ENCODE measurements at regions not wholly inside any gene's neighbourhood (a gene's known extent, or its start where the extent isn't known, plus 50 kb on each side); places are given as distances from the start of the nearest gene placed in this dataset.

DNA sequence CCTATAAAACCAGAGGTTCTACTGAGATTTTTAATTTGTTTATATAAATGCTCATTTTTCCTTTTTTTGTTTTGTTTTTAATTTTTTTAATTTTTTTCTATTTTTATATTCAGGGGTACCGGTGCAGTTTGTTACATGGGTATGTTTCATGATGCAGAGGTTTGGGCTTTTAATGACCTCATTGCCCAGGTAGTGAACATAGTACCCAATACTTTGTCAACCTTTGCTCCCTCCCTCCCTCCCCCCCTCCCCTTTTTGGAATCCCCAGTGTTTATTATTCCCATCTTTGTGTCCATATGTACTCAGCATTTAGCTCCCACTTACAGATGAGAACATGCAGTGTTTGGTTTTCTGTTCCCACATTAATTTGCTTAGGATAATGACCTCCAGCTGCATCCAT, 94.4 kb upstream of the NEBL start:
- peaks cover 18% of the 10 kb centered on the region for H3K9me3 Mint-ChIP-seq
- H3K27me3 Mint-ChIP-seq: no peaks in the 10 kb centered on the region
- peaks cover 3% of the 10 kb centered on the region for H3K36me3 Mint-ChIP-seq

GRCh38 chr10:20990604-20991003, 93.5 kb upstream of the NEBL start:
- peaks cover 3% of the 10 kb centered on the region for H3K36me3 Mint-ChIP-seq
- H3K27me3 Mint-ChIP-seq: no peaks in the 10 kb centered on the region
- H3K4me1 Mint-ChIP-seq (ENCODE audit: unreplicated experiment): peaks cover 29% of the 10 kb centered on the region
- H3K4me3 Mint-ChIP-seq: no peak overlapping the region
- peaks cover 18% of the 10 kb centered on the region for H3K9me3 Mint-ChIP-seq
- H3K27ac Mint-ChIP-seq: no peak overlapping the region
- TF ChIP-seq CTCF (conservative IDR thresholded peaks at IDR 0.05): no peak
- DNase-seq (ENCODE audit: extremely low spot score, unreplicated experiment): no peak

More for the DNA sequence above, 94.4 kb upstream of the NEBL start:
- H3K4me3 Mint-ChIP-seq: no peak overlapping the region
- H3K4me1 Mint-ChIP-seq (ENCODE audit: unreplicated experiment): peaks cover 38% of the 10 kb centered on the region
- DNase-seq (ENCODE audit: extremely low spot score, unreplicated experiment): no peak
- TF ChIP-seq CTCF (conservative IDR thresholded peaks at IDR 0.05): no peak
- no peak overlapping the region for H3K27ac Mint-ChIP-seq

DNA sequence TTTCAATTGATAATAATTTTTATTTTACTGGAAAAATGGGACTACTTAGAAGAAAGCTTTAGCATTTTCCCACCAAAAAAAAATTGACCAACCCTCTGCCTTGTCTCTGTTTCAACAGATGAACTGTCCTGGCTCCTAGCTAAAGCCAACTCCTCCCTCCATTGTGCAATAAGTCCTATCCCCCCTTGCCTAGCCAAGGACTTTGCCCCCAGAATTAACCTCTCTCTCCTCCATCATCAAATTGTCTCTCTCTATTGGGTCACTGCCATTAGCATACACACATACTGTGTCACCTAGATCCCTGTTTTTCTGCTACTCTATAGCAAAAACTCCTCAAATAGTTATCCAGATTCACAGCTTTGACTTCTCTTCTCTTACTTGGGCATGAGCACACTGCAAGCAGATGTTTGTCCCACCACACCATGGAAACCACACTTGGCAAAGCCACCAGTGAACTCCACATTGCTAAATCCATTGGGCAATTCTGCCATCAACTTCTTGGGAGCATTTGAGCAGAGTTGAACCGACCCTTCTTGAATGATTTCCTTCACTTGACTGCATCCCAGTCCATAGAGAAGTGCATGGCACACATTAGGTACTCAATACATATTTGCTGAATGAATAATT, 91.4 kb upstream of the NEBL start:
- no peaks in the 10 kb centered on the region for H3K27me3 Mint-ChIP-seq
- H3K4me1 Mint-ChIP-seq (ENCODE audit: unreplicated experiment): peaks cover 10% of the 10 kb centered on the region
- H3K9me3 Mint-ChIP-seq: peaks cover 12% of the 10 kb centered on the region
- no peak overlapping the region for H3K27ac Mint-ChIP-seq
- no peak for DNase-seq (ENCODE audit: extremely low spot score, unreplicated experiment)
- H3K4me3 Mint-ChIP-seq: no peak overlapping the region
- H3K36me3 Mint-ChIP-seq: no peaks in the 10 kb centered on the region
- TF ChIP-seq CTCF (conservative IDR thresholded peaks at IDR 0.05): no peak

- Mint-ChIP-seq H3K27ac (no peak overlapping the region), H3K4me3 (no peak overlapping the region), H3K9me3 (peaks cover 6% of the 10 kb centered on the region), H3K4me1 (ENCODE audit: unreplicated experiment) (peaks cover 8% of the 10 kb centered on the region), H3K27me3 (no peaks in the 10 kb centered on the region), H3K36me3 (no peaks in the 10 kb centered on the region)
- no peak for DNase-seq (ENCODE audit: extremely low spot score, unreplicated experiment)
- no peak for TF ChIP-seq CTCF (conservative IDR thresholded peaks at IDR 0.05)
Measured at GRCh38 chr10:20986049-20986448, 88.9 kb upstream of the NEBL start.

GRCh38 chr10:20984662-20985061, 87.6 kb upstream of the NEBL start:
- Mint-ChIP-seq H3K27ac (no peak overlapping the region), H3K36me3 (no peaks in the 10 kb centered on the region), H3K9me3 (peaks cover 6% of the 10 kb centered on the region), H3K4me1 (ENCODE audit: unreplicated experiment) (no peaks in the 10 kb centered on the region), H3K4me3 (no peak overlapping the region), H3K27me3 (peaks cover 4% of the 10 kb centered on the region)
- TF ChIP-seq CTCF (conservative IDR thresholded peaks at IDR 0.05): no peak
- DNase-seq (ENCODE audit: extremely low spot score, unreplicated experiment): no peak

Measured in type B pancreatic cell (in vitro differentiated cells).